Stimulated activated CD8-positive, alpha-beta memory T cell treated with anti-CD3 and anti-CD28 coated beads, Interleukin-7, amount 100 ng/mL, for 48 hours (primary cell): ENCODE measurements at regions not wholly inside any gene's neighbourhood (a gene's known extent, or its start where the extent isn't known, plus 50 kb on each side); places are given as distances from the start of the nearest gene placed in this dataset.
"Not testable (repeated sequence)": the region's sequence is repeated elsewhere in the genome, so short reads cannot be mapped to it uniquely, and the experiment has no call there.

Experiments used
- DNase-seq, 2 donors: peaks; one replicate each; pipeline ENCODE4 v3.0.0-alpha.2; 2020; ENCODE audit warnings: low read depth in 1 of 2; ENCODE audit errors: extremely low read depth in 1 of 2

GRCh38 chr4:147220833-147221232 is 260.1 kb upstream of the EDNRA start:
- no peak for DNase-seq

DNA sequence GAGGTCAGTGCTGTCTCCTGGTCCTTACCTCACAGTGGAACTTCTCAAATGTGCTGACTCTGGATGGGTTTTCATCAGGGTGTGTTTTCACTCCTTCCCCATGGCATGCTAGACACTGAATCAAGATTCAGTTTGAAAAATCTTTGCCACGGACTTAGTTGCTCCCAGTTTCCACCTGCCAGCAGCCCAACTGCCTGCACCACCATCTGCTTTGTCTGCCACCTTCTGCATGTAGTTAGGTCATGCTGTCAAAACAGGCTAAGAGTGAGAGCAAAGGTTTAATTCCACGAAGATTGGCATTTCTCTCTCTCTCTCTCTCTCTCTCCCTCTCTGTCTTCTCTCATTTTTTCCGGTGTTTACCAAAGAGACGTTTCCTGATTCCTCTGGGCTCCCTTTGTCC is 258.0 kb upstream of the EDNRA start:
- no peak for DNase-seq

DNA sequence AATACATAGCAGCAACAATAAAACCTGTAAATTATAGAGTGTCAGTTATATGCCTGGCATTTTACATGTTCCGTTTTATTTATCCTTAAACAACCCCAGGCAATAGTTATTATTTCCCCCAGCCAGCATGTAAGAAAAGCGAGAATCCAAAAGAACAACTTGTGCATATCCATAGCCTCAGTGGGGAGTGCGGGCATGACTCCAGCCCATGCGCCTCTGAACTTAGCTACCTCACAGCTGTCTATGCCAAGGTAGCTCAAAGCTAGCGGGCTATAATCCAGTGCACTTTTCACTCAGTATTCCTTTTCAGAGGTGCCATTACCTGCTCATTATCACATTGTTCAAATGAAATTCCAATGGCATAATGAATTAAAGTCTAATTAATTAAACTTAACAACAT is 257.3 kb upstream of the EDNRA start:
- DNase-seq = no peak

DNA sequence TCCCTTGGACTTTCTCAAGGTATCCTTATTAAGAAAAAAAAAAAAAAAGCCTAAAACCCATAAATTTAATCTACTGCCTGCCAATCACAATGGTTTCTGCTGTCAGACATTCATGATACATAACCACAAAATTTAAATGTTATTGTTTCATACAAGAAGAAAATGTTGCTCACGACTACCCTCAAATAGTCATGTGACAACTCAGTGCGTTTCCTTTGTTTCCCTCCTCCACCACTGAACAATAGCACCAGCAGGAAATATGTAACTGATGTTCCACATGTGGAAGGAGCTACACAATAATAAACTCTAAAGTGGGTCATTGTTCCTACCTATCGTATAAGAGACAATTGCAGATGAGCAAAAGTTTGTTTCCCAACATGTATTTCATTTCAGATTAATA is 244.1 kb upstream of the EDNRA start:
- DNase-seq = no peak

GRCh38 chr4:147244786-147245185 is 236.1 kb upstream of the EDNRA start:
- no peak for DNase-seq

GRCh38 chr4:147246096-147246495 is 234.8 kb upstream of the EDNRA start:
- DNase-seq = no peak

GRCh38 chr4:147246528-147246927 is 234.4 kb upstream of the EDNRA start:
- DNase-seq = not testable (repeated sequence)

GRCh38 chr4:147247579-147247978 is 233.3 kb upstream of the EDNRA start:
- DNase-seq = no peak

- DNase-seq = no peak
Measured at GRCh38 chr4:147250062-147250461, 230.8 kb upstream of the EDNRA start.

- not testable (repeated sequence) for DNase-seq
Measured at GRCh38 chr4:147255268-147255667, 225.6 kb upstream of the EDNRA start.

- DNase-seq = not testable (repeated sequence)
Measured at GRCh38 chr4:147259271-147259670, 221.6 kb upstream of the EDNRA start.

DNA sequence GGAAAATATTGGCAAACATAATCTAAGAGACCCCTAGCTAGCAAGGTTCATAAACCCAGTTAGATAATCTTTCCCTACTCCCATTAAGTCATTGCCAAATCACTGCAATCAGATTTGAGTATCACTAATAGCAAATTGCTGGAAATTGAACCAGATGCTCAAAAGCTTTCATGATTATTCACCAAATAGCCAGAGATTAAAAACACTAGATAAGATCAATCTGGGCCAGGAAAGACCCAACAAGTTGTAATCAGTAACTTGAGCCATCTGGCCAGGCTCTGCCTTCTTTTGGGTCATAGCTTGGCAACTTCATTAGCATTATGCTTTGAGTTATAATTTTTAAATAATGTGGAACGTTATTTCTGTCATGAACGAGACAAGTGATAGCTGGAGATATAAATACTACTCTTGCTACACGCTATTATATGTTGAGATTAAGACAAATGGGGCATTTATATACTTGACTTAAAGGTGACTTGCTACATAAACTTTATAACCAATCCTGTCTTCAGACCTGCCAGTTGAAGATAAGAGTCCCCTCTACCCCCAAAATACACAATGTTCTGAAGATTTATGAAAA is 196.6 kb upstream of the EDNRA start:
- no peak for DNase-seq

- no peak for DNase-seq
Measured at GRCh38 chr4:147284935-147285334, 196.0 kb upstream of the EDNRA start.

DNA sequence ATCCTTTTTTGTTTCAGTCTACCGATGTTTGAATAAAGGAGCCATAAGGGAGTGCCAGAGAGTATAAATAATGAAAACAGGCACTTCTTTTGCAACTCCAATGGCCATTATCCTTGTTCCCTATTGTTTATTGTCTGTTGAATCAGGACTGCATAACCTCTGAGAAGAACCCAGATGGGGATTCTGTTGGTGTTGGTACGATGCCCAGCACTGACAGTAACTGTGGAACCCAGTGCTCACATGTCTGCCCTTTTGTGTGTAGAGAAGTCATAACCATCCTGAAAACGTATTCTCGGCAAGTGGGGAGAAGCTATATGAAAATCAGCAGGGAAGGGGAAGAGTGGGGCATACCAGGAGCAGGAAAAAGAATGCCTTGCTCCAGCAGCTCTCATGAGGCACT is 195.1 kb upstream of the EDNRA start:
- no peak for DNase-seq

DNA sequence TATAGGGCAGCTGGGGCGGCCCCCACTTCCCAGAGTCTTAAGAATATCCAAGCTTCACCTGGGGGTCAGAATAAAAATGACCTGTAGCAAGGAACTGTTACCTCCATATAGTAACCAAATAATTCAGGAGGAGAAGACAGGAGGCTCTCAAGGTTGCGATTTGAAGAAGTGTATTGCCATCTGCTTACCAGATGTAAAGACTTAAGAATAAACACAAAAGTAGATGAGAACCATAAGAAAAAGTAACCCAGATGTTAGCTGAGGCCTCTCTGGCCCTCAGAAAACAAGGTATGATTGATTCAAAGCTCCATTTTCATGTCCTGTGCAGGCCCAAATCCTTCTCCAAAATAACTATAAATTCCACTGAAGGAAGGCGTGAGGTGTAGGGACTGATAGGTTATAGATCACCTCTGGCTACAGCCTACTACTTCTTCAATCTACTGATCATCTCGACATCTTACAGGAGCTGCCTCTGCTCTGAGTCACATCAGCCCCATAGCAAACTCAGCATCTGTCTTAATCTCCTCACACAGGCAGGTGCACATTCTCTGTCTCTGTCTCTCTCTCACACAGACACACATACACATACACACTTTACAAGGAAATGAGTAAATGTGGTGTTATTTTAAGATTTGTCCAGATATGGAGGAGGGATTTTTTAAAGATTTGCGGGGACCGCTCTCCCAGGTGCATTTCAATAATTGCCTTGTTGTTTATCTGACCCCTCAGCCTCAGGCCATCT is 193.9 kb upstream of the EDNRA start:
- DNase-seq = no peak

- no peak for DNase-seq
Measured at GRCh38 chr4:147287588-147287890, 193.4 kb upstream of the EDNRA start.

- DNase-seq = no peak
Measured at GRCh38 chr4:147288512-147288911, 192.4 kb upstream of the EDNRA start.

DNA sequence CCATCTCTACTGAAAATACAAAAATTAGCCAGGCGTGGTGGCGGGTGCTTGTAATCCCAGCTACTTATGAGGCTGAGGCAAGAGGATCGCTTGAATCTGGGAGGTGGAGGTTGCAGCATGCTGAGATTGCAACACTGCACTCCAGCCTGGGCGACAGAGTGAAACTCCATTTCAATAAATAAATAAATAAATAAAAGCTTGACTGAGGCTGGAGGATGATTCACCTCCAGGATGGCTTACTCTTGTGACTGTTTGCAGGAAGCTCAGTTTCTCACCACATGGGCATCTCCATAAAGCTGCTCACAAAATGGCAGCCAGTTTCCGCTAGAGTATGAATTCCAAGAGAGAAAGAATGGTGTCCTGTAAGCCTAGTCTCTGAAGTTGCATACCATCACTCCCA is 191.7 kb upstream of the EDNRA start:
- DNase-seq = no peak

DNA sequence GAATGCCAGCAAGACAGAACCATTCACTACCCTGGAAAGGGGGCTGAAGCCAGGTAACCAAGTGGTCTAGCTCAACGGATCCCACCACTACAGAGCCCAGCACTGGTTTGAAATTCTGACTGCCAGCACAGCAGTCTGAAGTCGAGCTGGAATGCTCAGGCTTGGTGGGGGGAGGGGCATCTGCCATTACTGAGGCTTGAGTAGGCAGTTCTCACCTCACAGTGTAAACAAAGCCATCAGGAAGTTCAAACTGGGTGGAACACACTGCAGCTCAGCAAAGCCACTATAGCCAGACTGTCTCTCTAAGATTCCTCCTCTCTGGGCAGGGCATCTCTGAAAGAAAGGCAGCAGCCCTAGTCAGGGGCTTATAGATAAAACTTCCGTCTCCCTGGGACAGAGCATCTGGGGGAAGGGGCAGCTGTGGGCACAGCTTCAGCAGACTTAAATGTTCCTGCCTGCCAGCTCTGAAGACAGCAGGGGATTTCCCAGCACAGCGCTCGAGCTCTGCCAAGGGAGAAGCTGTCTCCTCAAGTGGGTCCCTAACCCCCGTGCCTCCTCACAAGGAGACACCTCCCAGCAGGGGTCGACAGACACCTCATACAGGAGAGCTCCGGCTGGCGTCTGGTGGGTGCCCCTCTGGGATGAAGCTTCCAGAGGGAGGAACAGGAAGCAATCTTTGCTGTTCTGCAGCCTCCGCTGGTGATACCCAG is 188.1 kb upstream of the EDNRA start:
- not testable (repeated sequence) for DNase-seq

- not testable (repeated sequence) for DNase-seq
Measured at GRCh38 chr4:147293314-147293677, 187.6 kb upstream of the EDNRA start.

DNA sequence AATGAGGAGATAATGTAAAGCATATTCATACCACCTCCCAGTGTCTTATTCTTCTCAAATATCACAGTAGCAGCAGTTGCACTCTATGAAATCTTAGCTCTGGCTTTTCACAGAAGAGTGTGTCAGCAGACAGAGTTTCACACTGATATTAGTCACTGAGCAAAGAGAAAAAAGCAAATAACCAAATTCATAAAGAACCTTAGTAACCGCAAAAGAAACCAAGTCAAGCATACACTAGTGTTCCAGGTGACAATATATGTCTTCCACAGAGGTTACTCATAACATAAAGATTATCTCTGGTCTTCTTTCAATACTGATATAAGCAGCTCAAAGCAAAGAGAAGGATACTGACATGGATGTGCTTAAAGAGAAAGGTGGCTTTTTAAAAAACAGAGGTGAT is 181.7 kb upstream of the EDNRA start:
- no peak for DNase-seq

GRCh38 chr4:147303174-147303872 is 177.6 kb upstream of the EDNRA start:
- DNase-seq = no peak
